ENCODE measurements at regions not wholly inside any gene's neighbourhood (a gene's known extent, or its start where the extent isn't known, plus 50 kb on each side); places are given as distances from the start of the nearest gene placed in this dataset.

GRCh38 chr10:94230134-94230785, 132.5 kb downstream of the NOC3L start:
- no peak for TF ChIP-seq EP300 (IDR thresholded peaks at IDR 0.05)
- TF ChIP-seq CTCF (IDR thresholded peaks at IDR 0.05) = no peak
